Keratinocyte (primary cell): ENCODE measurements at regions not wholly inside any gene's neighbourhood (a gene's known extent, or its start where the extent isn't known, plus 50 kb on each side); places are given as distances from the start of the nearest gene placed in this dataset.

ENCODE experiments used
- DNase-seq: peaks from one replicate; pipeline ENCODE4 v3.0.0-alpha.2; 2011; ENCODE audit warnings: low read depth, missing footprints, low spot score
- FAIRE-seq: peaks from 2 replicates; lab custom pipeline; 2011; peaks lifted over from hg19 to GRCh38; lab: Jason Lieb, UNC
- H2AFZ ChIP-seq: 2 replicates; pipeline ENCODE4 v1.6.0; 2012; ENCODE audit warnings: low read length, control low read depth, inconsistent platforms; ENCODE audit not compliant: control insufficient read depth
- H3K27ac ChIP-seq: 2 replicates; pipeline ENCODE4 v1.5.1; 2011; ENCODE audit warnings: low read length; ENCODE audit not compliant: control insufficient read depth, insufficient read depth
- H3K27me3 ChIP-seq: 3 replicates; pipeline ENCODE4 v1.6.0; 2011; ENCODE audit warnings: low read length; ENCODE audit not compliant: control insufficient read depth, insufficient read depth; ENCODE audit errors: extremely low read depth
- H3K36me3 ChIP-seq, 2 experiments: 2 replicates in 1 of 2; 3 replicates in 1 of 2; pipeline ENCODE4 v1.5.1; 2011; ENCODE audit warnings: low read length in 2 of 2, mild to moderate bottlenecking in 1 of 2; ENCODE audit not compliant: control insufficient read depth in 2 of 2, insufficient read depth in 2 of 2; ENCODE audit errors: extremely low read depth in 1 of 2
- H3K4me1 ChIP-seq: 3 replicates; pipeline ENCODE4 v1.5.1; 2011; ENCODE audit warnings: low read length; ENCODE audit not compliant: control insufficient read depth, insufficient read depth; ENCODE audit errors: extremely low read depth
- H3K4me2 ChIP-seq: 3 replicates; pipeline ENCODE4 v1.6.0; 2011; ENCODE audit warnings: low read depth, low read length; ENCODE audit not compliant: control insufficient read depth, insufficient read depth; ENCODE audit errors: extremely low read depth
- H3K4me3 ChIP-seq, 3 experiments: fragments of 200-600 bp in 1 of 3; sonication (generic) in 1 of 3; 2 replicates in 2 of 3; 3 replicates in 1 of 3; pipeline ENCODE4 v1.5.1; 2011 to 2016; ENCODE audit warnings: low read length in 3 of 3, mild to moderate bottlenecking in 3 of 3, control low read depth in 2 of 3, inconsistent platforms in 1 of 3, low read depth in 1 of 3, mixed read lengths in 1 of 3, mixed run types in 1 of 3, moderate library complexity in 1 of 3; ENCODE audit not compliant: control insufficient read depth in 2 of 3, insufficient read depth in 2 of 3; ENCODE audit errors: extremely low read depth in 1 of 3
- H3K79me2 ChIP-seq: 2 replicates; pipeline ENCODE4 v1.6.0; 2012; ENCODE audit warnings: low read length; ENCODE audit not compliant: control insufficient read depth, insufficient read depth
- H3K9ac ChIP-seq: 3 replicates; pipeline ENCODE4 v1.6.0; 2011; ENCODE audit warnings: low read length; ENCODE audit not compliant: control insufficient read depth, insufficient read depth; ENCODE audit errors: extremely low read depth
- H3K9me1 ChIP-seq: 3 replicates; pipeline ENCODE4 v1.6.0; 2011; ENCODE audit warnings: low read length; ENCODE audit not compliant: control insufficient read depth, insufficient read depth; ENCODE audit errors: extremely low read depth
- H3K9me3 ChIP-seq: 2 replicates; pipeline ENCODE4 v1.5.1; 2012; ENCODE audit warnings: low read depth, low read length; ENCODE audit not compliant: control insufficient read depth
- H4K20me1 ChIP-seq: 3 replicates; pipeline ENCODE4 v1.6.0; 2011; ENCODE audit warnings: low read length; ENCODE audit not compliant: control insufficient read depth, insufficient read depth; ENCODE audit errors: extremely low read depth
- EZH2 ChIP-seq: IDR thresholded peaks from one replicate; pipeline ENCODE4 v1.6.1; 2012; ENCODE audit warnings: inconsistent platforms, mild to moderate bottlenecking, low read length, moderate library complexity
- dilution Hi-C: fragments of 300-500 bp; cut with MboI; formaldehyde crosslinking; loops from one replicate; pipeline ENCODE4 v1.7.0; 2020; ENCODE audit warnings: low sequenced_read_pairs; ENCODE audit not compliant: extremely low pct_ligation_motif_present
- TF ChIP-seq, protein P1 (sequence below), 3 experiments: IDR thresholded peaks in 1 of 3; conservative IDR thresholded peaks in 1 of 3; optimal IDR thresholded peaks in 1 of 3; 2 replicates in 2 of 3; 3 replicates in 1 of 3; pipeline versions ENCODE3 to v1.5.1; 2011; ENCODE audit warnings: low read length in 3 of 3, mild to moderate bottlenecking in 3 of 3, moderate library complexity in 2 of 3, control low read depth in 1 of 3, inconsistent platforms in 1 of 3; ENCODE audit not compliant: insufficient read depth in 2 of 3; ENCODE audit errors: extremely low read depth in 1 of 3

DNA sequence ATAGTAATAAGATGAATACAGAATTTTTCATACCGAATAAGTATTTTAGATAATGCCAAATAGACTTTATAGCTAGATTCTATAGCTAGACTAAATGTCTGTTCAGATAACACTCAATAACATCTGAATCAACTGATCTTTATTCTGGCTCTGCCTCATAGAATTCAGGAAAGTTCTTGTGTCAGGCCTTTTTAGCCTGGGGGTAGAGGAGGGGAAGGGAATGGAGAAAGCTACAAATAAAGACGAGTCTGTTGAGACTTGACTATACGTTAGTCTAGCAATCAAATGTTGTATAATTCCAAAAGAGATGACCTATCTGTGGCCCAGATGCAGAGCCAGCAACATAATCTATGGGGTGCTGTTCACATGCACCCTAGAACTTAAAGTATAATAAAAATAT, 106.6 kb upstream of the ABI3BP start:
- Histone ChIP-seq H3K4me3 (no peak overlapping the region), H3K79me2 (no peaks in the 10 kb centered on the region), H3K27me3 (no peaks in the 10 kb centered on the region), H3K4me2 (no peak overlapping the region), H3K9me1 (no peaks in the 10 kb centered on the region), H3K27ac (no peak overlapping the region), H3K4me1 (no peaks in the 10 kb centered on the region), H4K20me1 (no peaks in the 10 kb centered on the region), H3K9me3 (no peaks in the 10 kb centered on the region), H3K36me3 (no peaks in the 10 kb centered on the region), H3K9ac (no peak overlapping the region), H2AFZ (no peak overlapping the region)
- dilution Hi-C loops, result no loop called here
- no peak for FAIRE-seq
- DNase-seq, result no peak
- TF ChIP-seq EZH2, result no peak
- TF ChIP-seq, protein P1, sequence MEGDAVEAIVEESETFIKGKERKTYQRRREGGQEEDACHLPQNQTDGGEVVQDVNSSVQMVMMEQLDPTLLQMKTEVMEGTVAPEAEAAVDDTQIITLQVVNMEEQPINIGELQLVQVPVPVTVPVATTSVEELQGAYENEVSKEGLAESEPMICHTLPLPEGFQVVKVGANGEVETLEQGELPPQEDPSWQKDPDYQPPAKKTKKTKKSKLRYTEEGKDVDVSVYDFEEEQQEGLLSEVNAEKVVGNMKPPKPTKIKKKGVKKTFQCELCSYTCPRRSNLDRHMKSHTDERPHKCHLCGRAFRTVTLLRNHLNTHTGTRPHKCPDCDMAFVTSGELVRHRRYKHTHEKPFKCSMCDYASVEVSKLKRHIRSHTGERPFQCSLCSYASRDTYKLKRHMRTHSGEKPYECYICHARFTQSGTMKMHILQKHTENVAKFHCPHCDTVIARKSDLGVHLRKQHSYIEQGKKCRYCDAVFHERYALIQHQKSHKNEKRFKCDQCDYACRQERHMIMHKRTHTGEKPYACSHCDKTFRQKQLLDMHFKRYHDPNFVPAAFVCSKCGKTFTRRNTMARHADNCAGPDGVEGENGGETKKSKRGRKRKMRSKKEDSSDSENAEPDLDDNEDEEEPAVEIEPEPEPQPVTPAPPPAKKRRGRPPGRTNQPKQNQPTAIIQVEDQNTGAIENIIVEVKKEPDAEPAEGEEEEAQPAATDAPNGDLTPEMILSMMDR (optimal IDR thresholded peaks at IDR 0.05 in 1 of 3, IDR thresholded peaks at IDR 0.05 in 1 of 3, conservative IDR thresholded peaks at IDR 0.05 in 1 of 3; ENCODE audit: extremely low read depth in 1 of 3, insufficient read depth in 2 of 3, low read length in 3 of 3), result no peak

DNA sequence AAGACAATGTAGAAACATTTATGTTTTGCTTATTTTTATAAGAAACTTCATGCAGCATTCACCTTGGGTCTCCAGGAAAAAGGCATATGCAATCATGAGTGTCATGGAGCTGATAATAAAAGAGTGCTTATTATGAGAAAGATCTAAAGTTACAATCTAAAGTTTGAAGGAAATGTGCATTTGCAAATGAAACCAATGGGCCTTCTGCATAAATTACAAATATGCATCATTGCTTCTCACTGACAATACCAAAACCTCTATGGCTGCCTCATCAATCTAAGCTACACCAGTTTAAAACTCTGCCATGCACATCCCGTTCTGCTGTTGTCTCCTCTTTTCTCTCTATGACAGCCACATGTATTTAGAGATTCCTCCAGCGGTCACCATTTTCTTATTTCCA, 103.2 kb upstream of the ABI3BP start:
- Histone ChIP-seq H3K4me1 (no peaks in the 10 kb centered on the region), H3K27me3 (no peaks in the 10 kb centered on the region), H3K9ac (no peak overlapping the region), H3K36me3 (no peaks in the 10 kb centered on the region), H4K20me1 (no peaks in the 10 kb centered on the region), H2AFZ (no peak overlapping the region), H3K79me2 (no peaks in the 10 kb centered on the region), H3K4me3 (no peak overlapping the region), H3K9me1 (no peaks in the 10 kb centered on the region), H3K9me3 (no peaks in the 10 kb centered on the region), H3K4me2 (no peak overlapping the region), H3K27ac (no peak overlapping the region)
- FAIRE-seq, result no peak
- dilution Hi-C loops, result no loop called here
- DNase-seq, result no peak
- TF ChIP-seq, protein P1 (optimal IDR thresholded peaks at IDR 0.05 in 1 of 3, IDR thresholded peaks at IDR 0.05 in 1 of 3, conservative IDR thresholded peaks at IDR 0.05 in 1 of 3; ENCODE audit: extremely low read depth in 1 of 3, insufficient read depth in 2 of 3, low read length in 3 of 3), result no peak
- TF ChIP-seq EZH2, result no peak
